Hematopoietic multipotent progenitor cell treated with erythropoietin and hydrocortisone succinate and interleukin-3 and kit ligand, for 4 days (in vitro differentiated cells): ENCODE measurements at regions not wholly inside any gene's neighbourhood (a gene's known extent, or its start where the extent isn't known, plus 50 kb on each side); places are given as distances from the start of the nearest gene placed in this dataset.
A peak's percentile ranks its signal among the peaks of the same experiment; 100 is the strongest.
"Not testable (repeated sequence)": the region's sequence is repeated elsewhere in the genome, so short reads cannot be mapped to it uniquely, and the experiment has no call there.

Experiments used
- DNase-seq: peaks from one replicate; pipeline ENCODE4 v3.0.0-alpha.2; 2015

DNA sequence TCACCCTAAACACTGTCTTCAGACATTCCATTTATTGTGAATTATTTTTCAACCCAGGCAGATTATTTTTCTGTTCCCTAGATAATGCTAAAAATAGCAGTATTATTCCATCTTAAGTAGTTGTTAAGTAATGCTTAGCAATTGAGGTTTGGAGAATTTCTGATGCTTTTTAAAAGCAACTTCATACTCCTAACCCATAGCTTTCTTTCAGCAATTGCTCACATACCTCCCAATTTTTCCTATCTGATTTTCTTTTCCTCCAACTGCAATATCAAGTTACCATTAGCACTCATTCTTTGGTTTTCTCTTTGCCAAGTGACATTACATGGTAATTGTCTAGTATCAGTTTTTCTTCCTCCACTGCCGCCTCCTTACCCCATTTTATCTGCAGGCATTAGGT, 104.7 kb downstream of the GPR85 start:
- no peak for DNase-seq

DNA sequence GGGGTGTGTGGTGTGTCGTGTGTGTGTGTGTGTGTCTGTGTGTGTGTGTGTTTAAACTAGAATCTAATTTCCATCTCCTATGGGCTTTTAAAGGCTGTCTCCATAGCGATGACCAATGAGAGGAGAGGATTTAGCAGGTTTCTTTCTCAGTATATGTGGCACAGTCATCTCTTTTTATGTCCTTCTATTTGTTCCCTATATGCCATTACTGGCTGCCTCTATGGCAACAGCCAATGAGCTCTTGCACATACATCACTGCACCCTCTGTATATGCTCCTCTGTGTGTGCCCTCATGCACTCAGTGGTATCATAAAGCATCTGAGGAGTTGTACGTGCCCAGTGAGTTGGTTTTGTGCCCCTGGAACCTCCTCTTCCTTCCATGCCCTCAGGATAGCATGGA, 107.6 kb downstream of the GPR85 start:
- DNase-seq = not testable (repeated sequence)

DNA sequence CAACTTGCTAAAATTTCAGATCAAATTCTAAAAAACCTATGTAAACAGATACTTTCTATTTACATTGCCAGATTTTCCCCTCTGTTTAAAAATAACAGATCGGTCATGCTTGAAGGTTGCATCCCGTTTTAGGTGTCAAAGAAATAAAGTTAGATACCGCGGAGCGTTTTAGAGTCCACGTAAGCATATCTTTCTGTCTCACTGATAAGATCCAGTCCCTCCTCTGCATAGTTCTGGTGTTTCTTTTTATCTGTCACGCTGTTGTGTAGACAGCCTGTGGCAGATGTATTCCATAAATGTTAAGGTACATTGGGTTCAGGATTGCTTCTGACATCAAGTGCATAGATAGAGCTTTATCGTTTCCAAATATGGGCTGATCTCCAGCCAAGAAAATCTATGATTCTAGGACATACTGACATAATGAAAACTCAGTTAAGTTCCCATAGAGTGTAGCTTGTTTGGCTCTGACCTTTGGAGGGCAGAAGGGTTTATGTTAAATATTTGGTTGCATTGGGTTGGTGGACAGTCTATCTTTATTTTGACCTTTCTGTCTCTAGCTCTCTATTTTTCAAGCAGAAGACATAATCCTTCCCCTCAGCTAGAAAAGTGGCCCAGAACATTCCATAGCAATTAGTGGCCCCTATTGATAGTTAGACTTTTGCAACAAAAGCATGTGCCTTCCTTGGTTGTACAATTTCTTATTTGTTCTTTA, 109.2 kb downstream of the GPR85 start:
- not testable (repeated sequence) for DNase-seq

DNA sequence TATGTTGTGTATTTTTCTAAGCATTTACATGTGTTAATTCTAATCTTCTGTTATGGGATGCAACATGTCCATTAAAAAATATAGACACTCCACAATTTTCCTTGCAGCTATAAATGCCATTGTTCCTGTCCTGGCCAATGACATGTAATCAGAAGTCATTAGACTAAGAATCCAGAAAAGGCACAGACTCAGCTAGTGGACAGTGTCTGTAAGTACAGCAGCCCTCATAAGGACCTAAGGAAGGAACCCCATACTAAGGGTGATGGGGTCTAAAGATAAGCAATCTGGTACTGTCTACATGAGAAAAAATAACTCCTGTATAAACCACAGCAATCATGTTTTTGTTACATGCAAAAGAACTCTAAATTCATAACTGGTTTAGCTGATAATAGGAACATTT, 115.9 kb downstream of the GPR85 start:
- DNase-seq = peak; percentile 38

DNA sequence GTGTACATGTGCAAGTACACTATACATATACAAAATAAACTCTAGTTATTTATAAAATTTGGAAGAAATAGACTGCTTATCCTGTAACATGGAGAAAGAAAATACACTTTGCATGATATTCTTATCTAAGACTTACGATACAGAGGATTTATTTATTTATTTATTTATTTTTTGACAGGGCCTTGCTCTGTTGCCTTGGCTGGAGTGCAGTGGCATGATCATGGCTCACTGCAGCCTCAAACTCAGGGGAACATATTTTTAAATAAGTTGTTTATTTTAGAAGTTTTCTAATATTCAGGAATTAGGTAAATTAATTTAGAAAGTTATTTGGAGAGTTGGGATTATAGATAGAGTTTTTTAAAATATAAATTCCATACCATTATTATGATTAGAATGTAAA, 116.7 kb downstream of the GPR85 start:
- no peak for DNase-seq

DNA sequence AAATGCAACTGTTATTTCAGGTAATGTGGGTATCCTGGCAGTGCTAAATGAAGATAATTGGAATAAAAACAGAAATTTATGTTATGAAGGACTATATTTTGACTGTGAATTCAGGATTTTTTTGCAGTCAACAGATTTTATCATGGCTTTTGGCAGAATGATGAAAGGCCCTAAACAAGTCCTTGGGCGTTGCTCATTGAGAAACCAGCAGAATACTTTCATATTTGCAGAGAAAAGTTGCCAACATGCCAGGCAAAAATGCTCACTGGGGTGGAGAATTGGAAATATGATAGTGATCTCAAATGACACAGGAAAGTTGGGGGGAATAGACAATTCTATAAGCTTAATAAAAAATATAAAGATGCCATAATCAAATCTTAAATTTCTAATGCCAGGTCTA, 121.1 kb downstream of the GPR85 start:
- DNase-seq = no peak

DNA sequence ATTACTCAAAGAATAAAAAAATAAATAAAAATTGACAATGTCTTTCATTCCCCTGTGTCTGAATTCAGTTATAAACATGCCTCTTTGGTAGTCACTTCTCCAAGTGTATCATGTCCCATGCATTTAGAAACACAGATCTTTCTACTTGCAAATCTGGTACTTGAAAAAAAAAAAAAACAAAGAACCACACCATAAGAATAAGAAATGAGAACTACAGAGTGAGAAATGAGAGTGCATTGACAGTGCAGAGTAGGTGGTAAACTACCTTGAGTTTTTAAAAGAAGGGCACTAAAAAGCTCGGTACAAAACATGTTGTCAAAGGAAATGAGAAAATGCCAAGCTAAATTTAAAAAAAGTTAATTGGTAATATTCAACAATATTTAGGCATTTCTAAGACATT, 123.0 kb downstream of the GPR85 start:
- DNase-seq = no peak

DNA sequence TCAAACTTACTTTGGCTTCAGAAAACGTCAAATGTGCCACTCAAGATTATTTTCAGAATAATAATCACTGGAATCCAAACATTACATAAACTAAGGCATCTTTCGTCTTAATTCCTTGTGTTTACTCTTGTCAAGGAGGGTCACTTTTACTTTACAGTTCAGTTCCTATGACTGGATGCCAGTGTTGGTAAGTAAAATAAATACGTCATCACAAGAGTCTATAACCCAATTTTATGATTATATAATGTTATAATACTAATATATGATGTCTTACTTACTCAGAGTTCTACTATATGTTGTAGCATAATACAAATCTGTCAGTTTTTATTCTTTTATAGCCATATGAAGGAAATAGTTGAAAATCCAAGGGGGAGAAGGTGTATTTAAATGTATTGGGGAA, 123.8 kb downstream of the GPR85 start:
- DNase-seq = no peak

DNA sequence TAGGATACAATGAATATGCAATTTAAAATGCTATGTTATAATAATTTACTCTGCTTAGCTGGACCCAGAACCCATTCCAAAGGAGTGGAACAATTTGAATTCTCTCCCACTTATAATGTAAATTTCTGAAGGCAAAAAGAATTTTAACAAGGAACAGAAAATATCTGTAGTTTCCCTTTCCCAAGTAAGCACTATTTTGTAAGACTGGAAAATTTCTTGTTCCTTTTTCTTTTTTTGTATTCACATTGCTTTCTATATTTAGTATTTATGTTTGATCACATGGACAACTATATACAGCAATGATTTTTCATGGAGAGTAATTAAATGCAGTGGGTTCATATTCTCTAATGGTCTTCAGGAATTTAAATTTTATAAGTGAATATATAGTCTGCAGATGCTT, 127.4 kb downstream of the GPR85 start:
- no peak for DNase-seq

DNA sequence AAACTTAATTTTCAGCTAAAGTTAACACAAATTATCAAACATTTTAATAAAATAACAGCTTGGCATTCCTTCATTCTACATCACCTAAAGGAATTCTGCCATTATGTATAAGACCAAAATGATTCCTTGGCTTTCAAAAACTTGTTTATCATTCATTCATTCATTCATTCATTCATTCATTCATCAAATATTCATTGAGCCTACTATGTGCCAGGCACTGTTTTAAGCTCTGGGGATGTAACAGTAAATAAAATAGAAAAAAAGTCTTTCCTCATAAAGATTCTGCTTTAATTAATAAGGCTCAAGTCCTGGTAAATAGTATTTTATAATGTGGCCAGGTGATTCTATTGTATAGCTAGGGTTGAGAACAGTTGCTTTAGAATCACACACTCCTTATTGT, 127.9 kb downstream of the GPR85 start:
- DNase-seq = no peak

DNA sequence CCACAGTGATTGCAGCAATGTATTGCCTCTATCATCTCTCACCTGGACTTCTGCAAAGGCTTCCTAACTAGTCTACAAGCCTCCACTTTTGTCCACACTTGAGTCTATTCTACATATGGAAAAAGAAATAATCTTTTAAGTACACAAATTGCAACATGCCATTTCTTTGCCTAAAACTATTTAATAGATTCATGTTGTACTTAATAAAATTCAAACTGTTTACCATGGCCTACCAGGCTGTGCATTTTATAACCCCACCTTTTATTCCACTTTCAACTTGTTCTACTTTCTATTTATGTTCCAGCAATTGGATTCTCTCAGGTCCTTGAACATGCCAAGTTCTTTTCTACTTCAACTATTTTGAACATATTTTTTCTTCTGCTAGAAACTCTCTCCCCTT, 128.7 kb downstream of the GPR85 start:
- no peak for DNase-seq

DNA sequence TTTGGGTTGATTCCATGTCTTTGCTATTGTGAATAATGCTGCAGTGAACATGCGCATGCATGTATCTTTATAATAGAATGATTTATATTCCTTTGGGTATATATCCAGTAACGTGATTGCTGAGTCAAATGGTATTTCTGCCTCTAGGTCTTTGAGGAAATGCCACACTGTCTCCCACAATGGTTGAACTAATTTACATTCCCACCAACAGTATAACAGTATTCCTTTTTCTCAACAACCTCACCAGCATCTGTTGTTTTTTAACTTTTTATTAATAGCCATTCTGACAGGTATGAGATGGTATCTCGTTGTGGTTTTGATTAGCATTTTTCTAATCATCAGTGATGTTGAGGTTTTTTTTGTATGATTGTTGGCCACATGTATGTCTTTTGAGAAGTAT, 133.6 kb downstream of the GPR85 start:
- DNase-seq = not testable (repeated sequence)

DNA sequence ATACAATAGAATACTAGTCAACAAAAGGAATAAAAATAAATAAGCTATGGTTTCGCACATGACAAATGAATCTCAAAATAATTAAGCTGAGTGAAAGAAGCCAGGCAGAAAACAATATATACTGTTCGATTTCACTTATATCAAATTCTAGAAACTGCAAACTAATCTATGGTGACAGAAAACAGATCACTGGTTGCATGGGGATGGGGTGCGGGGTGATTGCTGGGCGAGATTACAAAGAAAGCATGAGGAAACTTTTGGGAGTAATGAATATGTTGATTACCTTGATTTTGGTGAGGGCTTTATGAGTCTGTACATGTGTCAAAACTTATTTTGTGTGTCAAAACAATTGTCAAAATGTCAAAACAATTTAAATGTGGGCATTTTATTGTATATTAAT, 135.6 kb downstream of the GPR85 start:
- DNase-seq = no peak

DNA sequence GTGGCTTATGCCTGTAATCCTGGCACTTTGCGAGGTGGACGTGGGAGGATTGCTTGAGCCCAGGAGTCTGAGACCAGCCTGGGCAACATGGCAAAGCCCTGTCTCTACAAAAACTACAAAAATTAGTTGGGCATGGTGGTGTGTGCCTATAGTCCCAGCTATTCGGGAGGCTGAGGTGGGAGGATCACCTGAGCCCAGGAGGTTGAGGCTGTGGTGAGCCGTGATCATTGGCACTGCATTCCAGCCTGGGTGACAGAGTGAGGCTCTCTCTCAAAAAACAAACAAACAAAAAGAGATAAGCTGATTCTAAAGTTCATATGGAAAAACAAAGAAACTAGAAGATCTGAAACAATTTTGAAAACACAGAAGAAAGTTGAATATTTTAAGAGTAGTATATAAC, 136.9 kb downstream of the GPR85 start:
- not testable (repeated sequence) for DNase-seq

DNA sequence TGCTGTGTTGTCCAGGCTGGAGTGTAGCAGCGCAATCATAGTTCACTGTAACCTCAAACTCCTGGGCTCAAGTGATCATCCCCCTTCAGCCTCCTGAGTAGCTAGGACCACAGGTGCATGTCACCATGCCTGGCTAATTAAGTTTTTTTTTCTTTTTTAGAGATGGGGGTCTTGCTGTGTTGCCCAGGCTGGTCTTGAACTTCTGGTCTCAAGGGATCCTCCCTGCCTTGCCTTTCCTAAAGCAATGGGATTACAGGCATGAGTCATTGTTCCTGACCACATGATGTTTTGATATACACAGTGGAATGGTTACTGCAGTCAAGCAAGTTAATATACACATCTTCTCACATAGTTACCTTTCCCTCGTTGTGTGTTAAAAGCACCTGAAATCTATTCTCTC, 140.3 kb downstream of the GPR85 start:
- DNase-seq = no peak

DNA sequence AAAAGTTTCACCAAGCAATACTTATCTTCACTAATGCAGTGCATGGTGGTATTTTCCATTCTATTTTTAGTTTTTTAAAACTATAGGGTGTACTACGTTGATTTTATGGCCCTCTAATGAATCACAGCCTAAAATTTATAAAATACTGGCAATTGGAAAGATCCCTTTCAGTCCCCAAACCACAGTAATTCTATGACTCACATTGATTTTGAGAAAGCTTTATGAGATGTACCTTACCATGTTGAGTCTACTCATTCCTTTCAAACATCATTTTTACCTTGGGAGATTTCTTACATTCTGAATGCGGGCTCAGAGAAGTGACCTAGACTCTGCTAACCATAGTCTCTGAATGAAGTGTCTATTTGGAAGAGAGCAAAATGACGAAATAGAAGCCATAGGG, 141.6 kb downstream of the GPR85 start:
- no peak for DNase-seq

DNA sequence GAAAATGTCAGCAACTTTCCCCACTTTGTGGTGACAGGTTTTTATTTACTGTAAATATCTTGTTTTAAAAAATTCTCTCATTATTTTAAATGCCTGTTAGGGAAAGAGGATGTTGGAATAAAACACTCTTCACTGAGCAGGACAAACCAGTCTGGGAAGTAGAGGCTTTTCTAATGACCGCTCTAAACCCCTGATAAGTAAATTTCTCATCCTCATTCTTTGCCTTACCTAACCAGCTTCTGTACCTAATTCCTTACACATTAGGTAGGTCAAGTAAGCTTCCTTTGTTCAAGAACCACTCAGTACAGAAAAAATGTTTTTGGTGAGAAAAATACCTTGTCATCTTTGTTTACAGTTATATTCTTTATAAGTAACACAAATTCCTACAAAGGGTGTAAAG, 143.6 kb downstream of the GPR85 start:
- DNase-seq = no peak

DNA sequence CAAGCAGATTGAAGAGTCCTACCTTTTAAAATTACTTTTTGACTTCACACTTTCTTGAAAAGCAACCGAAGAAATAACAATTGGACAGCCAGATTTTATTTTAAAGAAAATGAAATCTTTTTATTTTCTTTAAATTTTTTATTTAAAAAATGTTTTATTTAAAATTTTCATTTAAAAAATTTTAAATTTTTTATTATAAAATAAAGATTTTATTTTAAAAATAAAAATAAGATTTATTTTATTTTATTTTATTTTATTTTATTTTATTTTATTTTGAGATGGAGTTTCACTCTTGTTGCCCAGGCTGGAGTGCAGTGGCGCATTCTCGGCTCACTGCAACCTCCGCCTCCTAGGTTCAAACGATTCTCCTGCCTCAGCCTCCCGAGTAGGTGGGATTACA, 144.5 kb downstream of the GPR85 start:
- not testable (repeated sequence) for DNase-seq

DNA sequence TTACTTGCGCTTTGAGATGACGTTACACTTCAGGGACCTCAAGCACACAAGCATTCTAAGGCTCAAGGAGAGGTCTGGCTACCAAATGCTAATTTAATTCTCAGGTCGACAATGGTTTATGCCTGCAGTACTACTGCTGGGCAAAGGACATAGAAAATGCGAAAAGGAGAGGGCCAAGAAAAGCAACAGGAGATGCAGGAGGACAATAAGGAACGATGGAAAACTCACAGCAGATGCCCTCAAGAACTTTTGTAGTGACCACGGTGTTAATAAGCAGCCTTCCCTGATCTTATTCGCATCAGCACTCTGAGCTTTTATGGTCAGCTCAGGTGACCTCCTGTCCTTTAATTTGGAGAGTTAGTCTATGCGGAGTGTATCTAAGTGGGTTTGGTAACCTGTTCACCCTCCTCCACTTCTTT, 146.3 kb downstream of the GPR85 start:
- DNase-seq = no peak

DNA sequence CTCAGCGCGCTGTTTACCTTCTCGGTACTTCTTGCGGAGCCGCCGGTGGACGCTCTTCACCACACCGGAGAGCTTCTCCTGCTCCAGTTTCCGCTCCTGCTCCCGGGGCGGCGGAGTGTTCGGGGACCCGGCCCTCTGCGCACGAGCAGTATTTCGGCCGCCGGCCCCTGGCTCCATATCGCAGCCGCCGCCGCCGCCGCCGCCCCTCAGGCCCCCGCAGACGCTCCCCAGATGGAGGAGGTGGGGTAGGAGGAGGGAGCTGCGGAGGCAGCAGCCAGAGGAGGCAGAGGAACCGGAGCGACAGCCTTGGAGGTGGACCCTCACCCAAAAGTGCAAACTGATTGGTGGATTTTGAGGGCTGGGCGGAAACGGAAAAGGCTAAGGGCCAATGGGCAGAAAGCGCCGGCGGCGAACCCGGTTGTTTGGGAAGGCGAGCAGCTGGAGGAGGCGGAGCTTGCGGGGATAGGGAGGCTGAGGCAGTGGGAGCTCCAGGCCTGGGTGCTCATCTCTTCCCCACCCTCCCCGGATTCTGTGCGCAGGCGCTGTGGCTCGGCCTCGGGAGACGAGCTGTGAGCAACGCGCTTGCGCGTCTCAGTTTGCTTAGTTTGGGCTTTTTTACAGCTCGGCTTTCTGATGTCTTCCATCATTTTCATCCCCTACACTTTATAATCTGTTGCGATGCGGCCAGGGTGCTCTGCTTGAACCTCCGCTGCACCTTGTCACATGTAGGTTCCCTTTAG, 146.9 kb downstream of the GPR85 start:
- peak; percentile 100 for DNase-seq

DNA sequence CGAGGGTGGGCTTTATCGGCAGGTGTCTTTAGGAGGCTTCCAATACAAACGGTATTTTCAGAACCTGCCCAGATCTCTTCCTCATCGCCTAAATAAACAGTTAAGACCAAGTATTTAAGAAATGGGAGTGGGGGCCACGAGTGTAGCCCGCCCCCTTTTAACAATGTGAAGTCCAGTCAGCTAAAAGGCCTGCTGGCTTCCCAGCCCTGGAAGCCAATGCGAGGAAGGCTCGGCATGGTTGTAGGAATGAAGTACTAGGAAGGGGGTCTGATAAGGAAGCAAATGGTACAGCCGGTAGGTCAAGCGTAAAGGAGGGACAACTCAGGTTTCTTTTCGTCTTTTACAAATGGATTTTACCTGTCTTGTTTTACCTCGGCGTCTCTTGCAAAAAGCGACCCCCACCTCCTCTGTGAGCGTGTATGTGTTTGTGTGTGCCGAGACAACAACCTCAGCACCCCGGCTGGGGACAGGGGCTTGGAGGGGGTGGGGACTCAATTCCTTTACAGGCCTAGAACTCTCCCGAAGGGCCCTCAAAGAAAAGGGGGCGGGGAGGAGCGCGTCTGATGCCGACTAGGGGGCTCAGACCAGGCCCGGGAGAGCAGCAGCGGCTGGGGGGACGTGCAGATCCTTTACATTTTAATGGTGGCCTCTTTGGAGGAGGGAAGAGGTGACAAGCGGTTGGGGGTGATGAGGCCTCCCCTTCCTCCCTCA, 147.6 kb downstream of the GPR85 start:
- DNase-seq = peak; percentile 67

DNA sequence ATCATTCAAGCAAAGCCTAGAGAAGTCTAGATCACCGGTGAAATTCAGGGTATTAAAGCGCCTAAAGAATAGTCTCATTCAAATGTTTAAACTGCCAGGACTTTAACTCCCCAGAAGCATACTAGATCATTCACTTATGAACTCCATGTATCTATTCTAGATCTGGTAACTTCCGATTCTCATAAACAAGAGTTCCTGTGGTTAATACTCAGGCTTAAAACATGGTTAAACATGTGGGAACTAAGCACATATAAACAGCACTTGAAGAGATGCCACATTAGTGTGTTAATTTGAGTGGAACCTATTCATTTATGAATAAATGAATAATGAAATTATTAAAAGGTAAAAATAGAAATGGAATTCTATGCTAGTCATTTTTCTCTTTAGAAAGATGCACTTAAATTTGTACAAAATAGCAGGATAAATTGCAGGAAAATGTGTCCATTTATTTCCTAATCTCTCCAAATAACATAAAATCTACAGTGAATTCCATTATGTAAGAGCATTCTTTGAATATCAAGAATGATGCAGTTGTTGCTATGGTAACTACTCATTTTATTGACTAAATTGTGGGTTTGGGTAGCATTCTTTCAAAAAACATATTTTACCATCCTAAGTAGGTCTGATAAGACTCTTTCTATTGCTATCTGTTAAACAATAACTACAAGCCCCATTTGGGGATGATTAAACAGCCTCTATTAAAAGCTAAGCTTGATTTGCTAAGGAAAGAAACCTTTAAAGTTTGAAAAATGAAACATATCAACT, 147.6 kb upstream of the TMEM168 start:
- peak; percentile 41 for DNase-seq

DNA sequence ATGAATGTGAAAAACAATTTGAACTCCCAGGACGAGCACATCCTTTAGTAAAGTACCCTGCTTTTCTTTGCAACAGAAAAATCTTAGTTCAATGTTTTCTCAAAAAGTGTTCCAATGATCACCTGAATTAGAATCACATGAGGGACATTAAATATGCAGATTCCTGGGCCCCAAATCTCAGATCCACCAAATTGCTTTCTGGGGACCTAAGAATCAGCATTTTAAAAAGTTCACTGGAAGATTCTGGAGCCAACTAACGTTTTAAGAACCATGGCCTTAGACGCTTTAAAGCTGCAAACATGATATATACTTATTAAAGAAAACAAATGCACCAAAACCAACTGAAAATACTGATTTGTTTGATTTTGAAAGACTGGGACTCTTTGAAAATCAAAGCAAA, 143.4 kb upstream of the TMEM168 start:
- no peak for DNase-seq
